SK-N-SH treated with all-trans-retinoic acid at 6 μM for 48 hours (cell line): ENCODE measurements at regions not wholly inside any gene's neighbourhood (a gene's known extent, or its start where the extent isn't known, plus 50 kb on each side); places are given as distances from the start of the nearest gene placed in this dataset.

Experiments used
- ARNTL ChIP-seq: fragments of 450-650 bp; formaldehyde crosslinking; IDR thresholded peaks from 2 replicates; pipeline ENCODE4 v1.5.0; 2020; ENCODE audit warnings: low read depth, mild to moderate bottlenecking, moderate library complexity, borderline replicate concordance
- BACH2 ChIP-seq: fragments of 250-450 bp; sonication (Bioruptor Pico); IDR thresholded peaks from 2 replicates; pipeline ENCODE4 v1.9.0; 2021; ENCODE audit warnings: mild to moderate bottlenecking, borderline replicate concordance
- ISL1 ChIP-seq: fragments of 250-450 bp; sonication (Bioruptor Pico); IDR thresholded peaks from 2 replicates; pipeline ENCODE4 v2.1.2; 2022; ENCODE audit warnings: mild to moderate bottlenecking, moderate library complexity
- PATZ1 ChIP-seq: fragments of 250-450 bp; sonication (Bioruptor Pico); IDR thresholded peaks from 2 replicates; pipeline ENCODE4 v1.8.0; 2020; ENCODE audit warnings: mild to moderate bottlenecking, moderate library complexity, borderline replicate concordance
- TCF4 ChIP-seq: fragments of 250-450 bp; sonication (Bioruptor Pico); IDR thresholded peaks from 2 replicates; pipeline ENCODE4 v1.8.0; 2021; ENCODE audit warnings: mild to moderate bottlenecking, moderate library complexity, borderline replicate concordance
- ZNF565 ChIP-seq: fragments of 450-650 bp; formaldehyde crosslinking; conservative IDR thresholded peaks from 2 replicates; pipeline ENCODE4 v1.5.0; 2020; ENCODE audit warnings: low read depth, mild to moderate bottlenecking, moderate library complexity
- ZNF70 ChIP-seq: fragments of 450-650 bp; formaldehyde crosslinking; IDR thresholded peaks from 2 replicates; pipeline ENCODE4 v1.5.0; 2020; ENCODE audit warnings: mild to moderate bottlenecking, moderate library complexity

DNA sequence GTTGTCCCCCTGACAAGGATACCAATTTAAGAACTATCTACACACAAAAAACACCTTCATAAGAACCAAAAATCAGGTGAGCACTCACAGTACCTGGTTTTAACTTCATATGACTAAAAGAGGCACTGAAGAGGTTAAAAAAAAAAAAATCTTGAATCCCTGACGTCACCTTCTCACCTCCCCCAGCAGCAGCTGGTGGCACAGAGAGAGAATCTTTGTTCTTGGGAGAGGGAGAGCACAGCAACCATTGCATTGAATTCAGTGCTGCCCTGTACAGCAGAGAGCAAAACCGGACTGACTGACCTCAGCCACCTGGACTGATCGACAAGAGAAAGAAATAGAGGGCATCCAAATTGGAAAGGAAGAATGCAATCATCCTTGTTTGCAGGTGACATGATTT, 566.0 kb downstream of the TMX3 start:
- TF ChIP-seq TCF4 (CRISPR knock-in tag) (no peak), ZNF70 (CRISPR knock-in tag) (no peak), BACH2 (no peak), PATZ1 (no peak), ISL1 (CRISPR knock-in tag) (no peak), ARNTL (CRISPR knock-in tag) (no peak), ZNF565 (no peak)
